Stimulated activated naive CD4-positive, alpha-beta T cell treated with Interleukin-2 at 50 U/mL for 16 hours (primary cell): ENCODE measurements at regions not wholly inside any gene's neighbourhood (a gene's known extent, or its start where the extent isn't known, plus 50 kb on each side); places are given as distances from the start of the nearest gene placed in this dataset.

Experiments
- DNase-seq: peaks from one replicate; lab custom pipeline; 2025; lab: John Stamatoyannopoulos, UW

DNA sequence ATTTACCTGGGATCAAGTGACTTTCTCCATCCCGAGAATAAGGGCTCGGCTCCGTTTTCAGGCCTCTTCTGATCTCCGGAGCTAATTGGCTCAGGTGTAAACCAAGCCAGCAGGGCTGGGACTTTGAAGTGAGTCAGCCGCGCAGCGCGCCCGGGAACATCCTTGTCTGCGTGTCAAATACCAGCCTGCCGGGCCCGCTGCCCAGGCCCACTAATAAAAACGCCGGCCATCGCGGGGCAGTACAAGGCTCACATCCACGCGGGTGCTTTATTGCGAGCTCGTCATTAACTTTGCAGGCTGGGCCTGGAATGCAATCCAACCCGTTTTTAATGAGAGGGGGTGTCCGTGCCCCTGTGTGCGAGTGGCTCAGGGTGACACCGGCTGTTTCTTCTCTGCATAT is 416.8 kb downstream of the IRX2 start:
- no peak for DNase-seq

DNA sequence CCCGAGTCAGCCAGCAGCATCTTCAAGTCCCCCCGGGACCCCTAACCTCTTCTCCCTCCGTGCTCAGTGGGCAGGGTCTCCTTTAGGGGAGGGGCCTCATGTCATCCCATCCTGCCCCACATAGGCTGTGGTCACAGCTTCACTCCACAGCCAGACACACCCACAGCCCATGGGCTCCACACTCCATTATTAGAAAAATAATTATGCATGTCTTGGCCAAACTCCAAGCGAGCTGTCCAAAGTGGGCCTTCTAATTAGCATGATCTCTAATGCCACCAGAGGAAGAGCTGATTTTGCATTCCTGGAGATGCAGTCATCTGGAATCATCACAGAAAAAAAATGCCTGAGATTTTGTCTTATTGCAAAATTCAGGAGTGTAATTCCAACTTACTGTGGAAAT is 418.2 kb downstream of the IRX2 start:
- DNase-seq: no peak

DNA sequence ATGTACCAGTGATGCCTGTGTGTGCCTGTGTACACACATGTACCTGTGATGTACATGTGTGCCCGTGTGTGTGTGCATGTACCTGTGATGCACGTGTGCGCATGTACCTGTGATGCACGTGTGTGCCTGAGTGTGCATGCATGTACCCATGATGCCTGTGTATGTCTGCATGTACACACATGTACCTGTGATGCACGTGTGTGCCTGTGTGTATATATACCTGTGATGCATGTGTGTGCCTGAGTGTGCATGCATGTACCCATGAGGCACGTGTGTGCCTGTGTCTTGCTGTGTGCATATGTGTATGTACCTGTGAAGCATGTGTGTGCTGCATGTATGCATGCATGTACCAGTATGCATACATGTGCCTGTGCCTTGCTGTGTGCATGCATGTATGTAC is 419.0 kb downstream of the IRX2 start:
- no peak for DNase-seq

DNA sequence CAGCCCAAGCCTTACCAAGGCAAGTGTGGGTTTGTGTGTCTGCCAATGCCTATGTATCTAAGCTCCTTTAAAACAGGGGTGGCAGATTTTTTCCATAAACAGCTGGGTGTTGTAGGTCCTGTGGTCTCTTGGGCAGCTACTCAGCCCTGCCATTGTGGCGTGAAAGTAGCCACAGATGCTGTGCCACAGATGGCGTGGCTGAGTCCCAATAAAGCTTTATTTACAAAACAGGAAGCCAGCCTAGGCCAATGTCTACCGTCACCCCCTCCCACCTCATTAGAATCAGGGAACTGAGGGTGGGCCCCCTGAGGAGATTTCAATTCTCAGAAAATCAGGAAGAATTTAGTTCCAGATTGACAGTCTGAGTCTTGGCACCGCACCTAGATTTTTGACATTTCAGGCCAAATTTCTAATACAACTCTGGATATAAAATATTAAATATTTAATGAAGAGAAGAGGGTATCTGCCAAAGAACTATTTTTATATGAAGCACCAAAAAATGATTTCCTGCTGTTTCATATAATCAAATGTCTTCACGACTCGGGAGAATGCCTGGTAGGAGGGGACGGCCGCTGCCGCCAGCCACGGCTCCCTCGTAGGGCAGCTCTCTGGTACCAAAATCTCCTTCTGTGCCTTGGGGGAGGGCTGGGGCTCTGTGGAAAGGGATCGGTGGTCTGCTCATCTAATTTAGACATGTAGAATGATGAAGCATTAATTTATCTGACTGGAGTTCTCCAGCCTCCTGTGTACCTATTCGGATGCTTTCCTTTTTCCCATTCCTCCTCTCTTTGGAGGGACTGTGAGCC is 420.9 kb downstream of the IRX2 start:
- DNase-seq: no peak

- DNase-seq: no peak
Observed at GRCh38 chr5:2329741-2330140, 421.7 kb downstream of the IRX2 start.

- DNase-seq: no peak
Observed at GRCh38 chr5:2326601-2327000, 424.9 kb downstream of the IRX2 start.

DNA sequence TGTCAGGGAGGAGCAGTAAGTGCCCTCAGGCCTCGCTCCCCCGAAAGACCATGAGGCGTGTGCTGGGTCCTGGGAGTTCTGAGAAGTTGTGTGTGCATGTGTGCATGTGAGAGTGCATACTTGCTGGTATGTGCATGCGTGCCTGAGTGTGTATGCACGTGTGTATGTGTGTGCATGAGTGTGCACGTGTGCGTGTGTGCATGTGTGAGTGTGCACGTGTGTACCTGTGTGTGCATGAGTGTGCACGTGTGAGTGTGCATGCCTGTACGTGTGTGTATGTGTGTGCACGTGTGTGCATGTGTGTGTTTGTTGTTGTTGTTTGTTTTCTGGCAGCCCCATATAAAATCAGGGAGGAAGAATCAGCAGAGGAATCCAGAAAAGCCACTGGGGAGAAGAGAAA is 426.7 kb downstream of the IRX2 start:
- DNase-seq: no peak

GRCh38 chr5:2320611-2321010 is 430.9 kb downstream of the IRX2 start:
- DNase-seq: no peak

DNA sequence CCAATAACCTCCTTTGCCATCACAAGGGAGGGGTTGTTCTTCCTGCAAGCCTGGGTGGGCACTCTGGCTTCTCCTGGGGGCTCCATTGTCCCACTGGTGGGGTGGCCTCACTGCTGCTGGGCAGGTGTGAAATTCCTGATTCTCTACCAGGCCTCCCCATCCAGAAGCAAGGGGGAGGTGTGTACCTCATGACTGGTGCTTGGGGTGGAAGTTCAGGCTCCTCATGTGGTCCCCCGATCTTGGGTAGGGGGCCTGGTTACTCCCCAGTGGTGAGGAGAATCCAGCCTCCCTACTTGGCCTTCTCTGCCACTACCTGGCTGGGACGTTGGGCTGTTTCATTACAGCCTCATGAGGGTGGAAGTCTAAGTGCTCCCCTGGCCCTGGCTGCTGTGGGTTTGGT is 433.9 kb downstream of the IRX2 start:
- no peak for DNase-seq

DNA sequence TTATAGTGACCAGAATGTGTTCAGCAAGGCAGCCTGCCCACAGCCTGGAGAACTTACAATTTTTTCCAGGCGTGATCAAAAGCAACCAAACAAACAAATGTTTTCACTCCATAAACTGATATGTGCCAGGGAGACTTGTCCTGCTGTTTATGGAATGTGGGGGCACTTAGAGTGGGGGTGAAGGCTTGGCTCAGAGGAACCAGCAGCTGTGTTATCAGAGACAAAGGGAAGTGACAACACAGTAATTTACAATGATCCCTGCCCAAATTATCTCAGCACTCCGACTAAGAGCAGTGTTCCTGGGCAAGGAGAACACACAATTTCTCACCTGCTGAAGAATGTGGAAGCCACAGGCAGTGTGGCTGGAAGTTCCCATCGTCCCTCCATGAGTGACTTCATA is 429.1 kb upstream of the IRX4 start:
- no peak for DNase-seq

- no peak for DNase-seq
Observed at GRCh38 chr5:2310946-2311345, 428.2 kb upstream of the IRX4 start.

DNA sequence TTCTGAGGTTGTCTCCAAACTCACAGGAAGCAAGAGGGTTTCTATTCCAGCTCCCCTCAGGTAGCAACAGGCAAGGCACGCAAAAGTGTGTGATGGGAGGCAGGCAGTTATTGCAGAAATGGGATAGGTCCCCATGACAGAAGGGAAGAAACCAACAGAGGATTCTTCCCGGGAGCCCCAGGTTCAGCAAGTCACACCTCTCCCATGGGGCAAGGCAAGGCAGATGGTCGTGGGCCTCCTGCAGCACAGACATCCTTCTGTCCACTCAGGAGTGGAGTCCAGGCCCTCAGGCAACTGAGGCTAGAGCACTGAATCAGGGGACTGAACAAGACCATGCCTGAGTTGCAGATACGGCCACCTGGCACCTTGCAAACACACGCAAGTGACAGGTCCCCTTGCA is 424.9 kb upstream of the IRX4 start:
- no peak for DNase-seq

DNA sequence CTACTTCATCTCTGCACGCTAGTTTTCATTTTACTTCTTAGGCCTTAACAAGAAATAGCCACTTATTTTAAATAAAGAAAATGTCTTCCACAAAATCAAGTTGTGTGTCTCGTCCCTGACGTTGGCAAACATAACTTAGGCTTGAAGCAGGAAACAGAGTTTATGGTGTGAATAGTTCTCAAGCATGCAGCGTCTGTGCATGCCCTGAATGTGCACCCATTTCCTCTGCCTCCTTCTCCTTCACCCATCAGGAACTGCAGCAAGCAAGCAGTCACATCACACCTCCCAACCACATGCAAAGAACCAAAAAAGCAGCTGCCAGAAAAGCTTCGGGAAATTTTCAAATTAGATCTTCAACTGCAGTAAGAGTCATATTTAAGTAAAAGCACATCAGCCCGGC is 424.0 kb upstream of the IRX4 start:
- no peak for DNase-seq

DNA sequence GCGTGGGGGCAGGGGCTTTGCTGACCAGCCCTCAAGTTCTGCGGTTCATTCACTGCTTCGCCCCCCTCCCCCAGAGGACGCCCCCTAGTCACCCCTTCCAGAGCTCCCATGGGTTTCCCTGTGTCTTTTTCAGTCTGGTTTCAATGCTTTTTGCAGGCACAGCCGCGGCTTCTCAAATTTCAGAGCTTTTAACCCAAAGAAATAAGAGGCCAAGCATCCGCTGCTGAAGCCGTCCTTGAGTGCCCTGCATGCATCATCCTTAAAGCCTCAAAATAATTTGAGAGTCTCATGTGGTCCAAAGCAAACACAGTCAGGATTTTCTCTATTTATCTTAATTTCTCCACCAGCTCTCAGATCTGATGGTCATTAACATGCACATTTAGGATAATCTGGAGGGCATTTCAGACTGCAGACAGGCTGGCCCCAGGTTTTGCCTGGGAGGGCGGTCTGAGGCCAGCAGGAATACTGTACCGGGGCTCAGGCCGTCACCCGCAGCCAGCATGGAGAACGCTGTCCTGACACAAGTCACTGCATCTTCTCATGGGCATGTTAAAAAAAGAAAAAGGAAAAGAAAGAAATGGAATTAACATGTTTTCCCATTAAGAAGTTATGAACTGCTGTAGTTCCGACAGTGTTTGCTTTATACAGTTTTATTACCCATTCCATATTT is 420.8 kb upstream of the IRX4 start:
- no peak for DNase-seq

DNA sequence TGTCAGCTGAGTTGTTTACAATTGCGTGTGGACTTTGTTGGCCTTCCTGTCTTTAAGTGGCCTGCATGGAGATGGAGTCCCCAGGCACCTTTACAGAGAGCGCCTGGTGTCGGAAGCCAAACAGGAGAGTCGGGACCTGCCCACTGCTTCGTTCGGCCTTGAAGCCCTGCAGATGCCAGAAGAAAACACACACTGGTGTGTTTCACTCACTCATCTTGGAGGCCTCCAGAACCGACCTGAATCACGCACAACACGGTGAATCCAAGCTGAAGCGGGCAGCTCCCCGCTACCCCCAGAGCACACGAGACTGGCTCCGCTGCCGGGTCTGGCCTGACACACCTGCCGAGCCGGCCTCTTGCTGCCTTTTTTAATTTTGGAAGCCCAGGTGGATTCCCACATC is 419.4 kb upstream of the IRX4 start:
- no peak for DNase-seq

DNA sequence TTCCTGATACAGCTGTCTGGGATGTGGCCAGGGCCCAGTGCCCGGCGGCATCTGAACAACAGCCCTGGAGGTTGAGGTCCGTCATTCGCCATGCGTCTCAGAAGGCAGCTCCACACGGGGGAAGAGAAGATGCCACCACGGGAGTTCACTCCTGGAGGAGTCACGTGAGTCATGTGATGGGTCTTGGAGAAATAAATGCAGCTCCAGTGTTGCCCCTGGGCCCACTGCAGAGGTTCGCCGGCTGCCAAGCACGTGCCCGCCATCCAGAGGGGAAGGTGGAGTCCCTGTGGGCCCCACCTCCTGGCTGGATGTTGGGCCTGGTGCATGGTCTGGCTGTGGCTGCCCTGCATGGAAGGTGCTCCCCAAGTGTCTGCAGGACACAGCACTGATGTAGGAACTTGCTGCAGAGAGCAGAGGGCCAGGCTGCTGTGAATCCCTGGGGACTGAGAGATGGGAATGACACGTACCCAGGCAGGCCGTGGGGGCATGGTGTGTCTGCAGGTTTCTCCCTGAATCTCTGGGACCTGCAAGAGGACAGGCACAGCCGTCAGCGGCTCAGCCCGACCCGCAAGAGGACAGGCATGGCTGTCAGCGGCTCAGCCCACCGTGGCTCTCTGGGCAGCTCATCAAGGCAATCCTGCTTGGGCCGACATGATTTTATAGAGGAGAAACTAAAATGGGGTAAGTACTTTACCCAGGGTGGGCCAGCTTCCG is 418.3 kb upstream of the IRX4 start:
- no peak for DNase-seq

DNA sequence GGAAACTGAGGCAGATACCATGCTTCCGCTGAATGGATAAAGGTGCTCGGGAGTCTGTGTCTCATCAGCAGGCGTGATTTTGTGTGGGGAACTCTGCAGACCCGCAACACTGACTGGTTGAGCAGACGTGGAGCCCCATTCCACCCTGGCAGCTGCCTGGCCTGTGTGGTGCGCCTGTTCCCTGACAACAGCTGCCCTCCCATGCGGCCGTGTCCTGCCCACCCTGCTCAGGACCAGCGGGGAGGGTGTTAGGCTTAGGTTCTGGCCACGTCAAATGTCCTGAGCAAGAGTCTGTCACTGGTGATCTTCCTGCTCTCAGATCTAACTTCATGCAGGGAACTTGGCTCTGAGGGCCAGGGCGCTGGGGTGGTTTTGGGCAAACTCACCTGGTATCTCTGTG is 417.7 kb upstream of the IRX4 start:
- DNase-seq: no peak

DNA sequence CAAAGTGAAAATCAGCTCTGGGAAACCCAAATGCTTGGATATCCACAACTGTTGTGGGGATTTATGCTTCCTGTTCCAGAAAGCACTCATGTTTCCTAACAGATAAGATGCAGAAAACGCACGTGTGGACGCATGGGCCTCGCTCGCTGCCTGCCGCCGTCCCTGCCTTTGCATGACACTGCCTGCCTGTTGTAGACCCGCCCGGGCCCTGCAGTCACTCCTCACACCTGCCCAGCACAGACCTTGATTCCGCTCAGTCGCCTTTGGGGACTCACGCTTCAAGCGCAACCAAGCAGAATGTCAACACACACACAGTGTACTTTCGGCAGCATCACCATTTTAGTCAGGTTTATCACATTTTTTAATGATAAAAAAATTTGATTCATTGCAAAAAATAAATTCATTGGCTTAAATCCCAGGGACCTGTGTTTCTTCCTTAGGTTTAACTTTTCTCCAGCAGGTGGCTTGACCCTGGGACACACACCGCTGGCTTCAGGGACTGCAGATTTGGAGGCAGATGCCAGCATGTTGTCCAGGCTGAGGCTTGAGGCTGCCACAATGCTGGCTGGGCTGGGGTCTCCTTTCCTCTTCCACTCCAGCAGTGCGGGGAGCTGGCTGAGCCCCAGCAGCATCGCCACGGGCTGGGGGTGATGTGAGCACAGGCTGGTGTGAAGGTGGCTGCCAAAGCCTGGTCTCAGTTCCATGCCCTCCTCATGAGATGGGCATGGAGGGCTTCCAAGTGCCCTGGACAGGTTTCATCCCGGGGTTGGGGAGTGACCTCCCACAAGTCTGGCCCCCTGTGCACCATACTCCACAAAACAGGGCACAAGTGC is 416.9 kb upstream of the IRX4 start:
- no peak for DNase-seq

GRCh38 chr5:2298781-2299180 is 416.1 kb upstream of the IRX4 start:
- no peak for DNase-seq

DNA sequence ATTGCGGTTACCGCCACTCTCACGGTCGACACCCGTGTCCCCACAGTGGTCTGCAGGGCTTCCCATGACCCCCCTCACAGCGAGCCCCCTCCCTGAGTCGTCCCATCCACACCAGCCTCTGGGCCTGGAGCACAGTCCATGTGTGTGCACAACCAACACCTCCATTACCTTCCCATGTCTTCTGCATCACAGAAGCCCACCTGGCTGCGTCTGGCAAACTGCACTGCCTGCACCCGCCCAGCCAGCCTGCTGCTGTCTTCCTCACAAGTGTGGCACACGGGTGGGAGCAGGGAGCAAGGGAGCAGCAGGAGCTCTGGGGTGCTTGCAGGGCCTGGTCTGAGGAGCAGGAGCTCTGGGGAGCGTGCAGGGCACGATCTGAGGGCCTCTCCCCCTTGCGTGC is 415.3 kb upstream of the IRX4 start:
- no peak for DNase-seq

DNA sequence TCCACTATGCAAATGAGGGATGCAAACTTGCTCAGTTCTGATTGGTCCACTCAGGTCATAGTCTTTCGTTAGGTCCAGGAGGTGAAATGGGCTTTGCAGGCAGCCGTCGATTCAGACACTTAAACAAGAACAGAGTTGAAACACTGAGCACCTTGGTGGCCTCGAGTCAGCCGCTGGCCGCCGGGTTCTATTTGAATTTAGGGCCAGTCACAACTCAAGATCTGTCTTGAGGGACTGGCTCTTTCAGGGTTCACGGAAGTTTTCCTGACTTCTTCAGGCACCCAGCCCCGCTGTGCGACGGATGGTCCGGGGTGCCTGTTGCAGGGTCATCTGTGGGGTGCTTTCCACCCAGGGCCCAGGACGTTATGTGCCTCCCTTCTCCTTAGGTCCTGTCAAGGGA is 412.8 kb upstream of the IRX4 start:
- no peak for DNase-seq

DNA sequence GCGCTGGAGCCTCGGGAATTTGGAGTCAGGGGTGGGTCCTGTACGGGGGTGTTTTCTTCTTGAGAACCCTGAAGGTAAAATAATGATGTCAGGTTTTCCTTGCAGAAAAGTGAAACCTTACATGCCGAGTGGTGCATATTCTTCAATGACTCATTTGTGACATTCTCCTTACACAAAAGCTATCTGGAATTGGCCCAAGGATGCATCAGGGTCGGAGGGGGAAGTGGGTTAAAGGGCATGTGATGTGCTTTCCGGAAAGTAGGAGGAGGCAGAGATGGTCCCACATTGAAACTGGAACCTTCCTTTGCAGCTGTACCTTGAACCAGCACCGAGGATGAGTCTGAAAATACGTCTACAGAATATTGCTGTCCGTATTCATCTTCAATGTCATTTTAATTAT is 411.2 kb upstream of the IRX4 start:
- DNase-seq: no peak
